GM12878 (cell line): ENCODE measurements at regions not wholly inside any gene's neighbourhood (a gene's known extent, or its start where the extent isn't known, plus 50 kb on each side); places are given as distances from the start of the nearest gene placed in this dataset.

ENCODE experiments used
- ATAC-seq: fragments of 200-7000 bp; cut with Tn5 transposase; 3 replicates; pipeline ENCODE4 v1.9.1; 2020; ENCODE audit warnings: mild to moderate bottlenecking, moderate library complexity
- BruUV-seq: library from RNA; stranded (reverse); fragments of 400-500 nt; replicated peaks from 2 replicates; lab custom pipeline; 2021; lab: Mats Ljungman, UMichigan
- CTCF ChIA-PET: fragments of 300-600 bp; sonication (Branson Sonifier 250); formaldehyde crosslinking; extraction: SDS; loops from one replicate; lab custom pipeline; 2021; ENCODE audit warnings: inconsistent platforms; lab: Yijun Ruan, JAX
- POLR2A ChIA-PET: fragments of 350-600 bp; formaldehyde crosslinking; extraction: SDS; loops from one replicate; lab custom pipeline; 2021; ENCODE audit warnings: inconsistent platforms; lab: Charles Lee
- RAD21 ChIA-PET: fragments of 300-600 bp; sonication (Branson Sonifier 250); formaldehyde crosslinking; loops from one replicate; lab custom pipeline; 2023; ENCODE audit warnings: antibody characterized with exemption; ENCODE audit not compliant: unreplicated experiment; lab: Charles Lee
- SMC1A ChIA-PET: fragments of 300-600 bp; sonication (Branson Sonifier 250); formaldehyde crosslinking; loops from one replicate; lab custom pipeline; 2023; ENCODE audit not compliant: unreplicated experiment, uncharacterized antibody; lab: Charles Lee
- DNase-seq: peaks from one replicate; pipeline ENCODE4 v3.0.0-alpha.2; 2011; ENCODE audit warnings: low read depth, low spot score
- FAIRE-seq: peaks from 3 replicates; lab custom pipeline; 2011; peaks lifted over from hg19 to GRCh38; lab: Jason Lieb, UNC
- H2AFZ ChIP-seq: 2 replicates; pipeline ENCODE4 v1.6.0; 2011; ENCODE audit warnings: low read depth, low read length, control low read depth; ENCODE audit not compliant: control insufficient read depth
- H3K27ac ChIP-seq: 2 replicates; pipeline ENCODE4 v1.5.1; 2011; ENCODE audit warnings: control low read depth; ENCODE audit not compliant: control insufficient read depth, insufficient read depth
- H3K27me3 ChIP-seq, 2 experiments: replicated peaks in 1 of 2; 2 replicates each; pipeline versions ENCODE4 v1.6.0 to v1.6.1; 2011; ENCODE audit warnings: low read length in 1 of 2; ENCODE audit not compliant: control insufficient read depth in 2 of 2, insufficient read depth in 2 of 2
- H3K36me3 ChIP-seq, 2 experiments: 2 replicates each; pipeline ENCODE4 v1.5.1; 2011; ENCODE audit warnings: low read length in 1 of 2; ENCODE audit not compliant: control insufficient read depth in 2 of 2, insufficient read depth in 2 of 2
- H3K4me1 ChIP-seq: 2 replicates; pipeline ENCODE4 v1.6.1; 2011; ENCODE audit warnings: mild to moderate bottlenecking, low read length, moderate library complexity, mixed read lengths; ENCODE audit not compliant: control insufficient read depth, insufficient read depth
- H3K4me2 ChIP-seq: 2 replicates; pipeline ENCODE4 v1.6.0; 2011; ENCODE audit warnings: control low read depth; ENCODE audit not compliant: control insufficient read depth, insufficient read depth
- H3K4me3 ChIP-seq: fragments of 200-600 bp; sonication (generic); 2 replicates; pipeline ENCODE4 v1.5.1; 2016
- H3K79me2 ChIP-seq: 2 replicates; pipeline ENCODE4 v1.6.0; 2011; ENCODE audit warnings: low read length; ENCODE audit not compliant: control insufficient read depth, insufficient read depth
- H3K9ac ChIP-seq: 2 replicates; pipeline ENCODE4 v1.8.0; 2011; ENCODE audit warnings: low read length, control low read depth, mixed read lengths; ENCODE audit not compliant: control insufficient read depth, insufficient read depth
- H3K9me3 ChIP-seq: replicated peaks from 3 replicates; pipeline ENCODE4 v1.5.1; 2011; ENCODE audit warnings: mild to moderate bottlenecking, low read length; ENCODE audit not compliant: control insufficient read depth, insufficient read depth
- H4K20me1 ChIP-seq: 2 replicates; pipeline ENCODE4 v1.6.0; 2011; ENCODE audit not compliant: control insufficient read depth, insufficient read depth
- GATAD2B ChIP-seq: fragments of 450-650 bp; conservative IDR thresholded peaks from 2 replicates; pipeline ENCODE4 v1.6.1; 2017; ENCODE audit warnings: low read depth, mild to moderate bottlenecking, moderate library complexity
- MEF2A ChIP-seq: IDR thresholded peaks from 2 replicates; pipeline ENCODE4 v1.6.1; 2011; ENCODE audit warnings: low read depth, mild to moderate bottlenecking, low read length, moderate library complexity; ENCODE audit not compliant: insufficient read depth
- MTA3 ChIP-seq: IDR thresholded peaks from 2 replicates; pipeline ENCODE4 v1.6.1; 2012; ENCODE audit warnings: low read length, inconsistent platforms, borderline replicate concordance
- NKRF ChIP-seq: fragments of 450-650 bp; conservative IDR thresholded peaks from 2 replicates; pipeline ENCODE4 v1.6.1; 2017; ENCODE audit warnings: mild to moderate bottlenecking, moderate library complexity
- PBX3 ChIP-seq: IDR thresholded peaks from 2 replicates; pipeline ENCODE4 v1.6.1; 2011; ENCODE audit warnings: mild to moderate bottlenecking, low read depth, low read length, moderate library complexity; ENCODE audit not compliant: insufficient replicate concordance
- RAD51 ChIP-seq: fragments of 450-650 bp; IDR thresholded peaks from 2 replicates; pipeline ENCODE4 v1.6.1; 2016; ENCODE audit warnings: moderate library complexity, mild to moderate bottlenecking, inconsistent platforms
- RELB ChIP-seq: fragments of 450-650 bp; IDR thresholded peaks from 2 replicates; pipeline ENCODE4 v1.6.1; 2017; ENCODE audit warnings: low read depth, mild to moderate bottlenecking, moderate library complexity
- USF1 ChIP-seq: IDR thresholded peaks from 2 replicates; pipeline ENCODE4 v1.6.1; 2011; ENCODE audit warnings: borderline replicate concordance, low read depth, mild to moderate bottlenecking, moderate library complexity, mixed read lengths, low read length; ENCODE audit not compliant: insufficient read depth; ENCODE audit errors: extremely low read length
- ZNF622 ChIP-seq: fragments of 450-650 bp; IDR thresholded peaks from 2 replicates; pipeline ENCODE4 v1.6.1; 2017; ENCODE audit warnings: mild to moderate bottlenecking, inconsistent platforms
- ZSCAN29 ChIP-seq: fragments of 450-650 bp; IDR thresholded peaks from 2 replicates; pipeline ENCODE4 v1.6.1; 2017; ENCODE audit warnings: mild to moderate bottlenecking, moderate library complexity
- WGBS: methylation state at CpG from one replicate; pipeline ENCODE4 v1.1.6; 2016; ENCODE audit warnings: low lambda C conversion rate; ENCODE audit not compliant: insufficient replicate concordance, insufficient coverage; ENCODE audit errors: missing lambda C conversion rate; 5-methylcytosine and 5-hydroxymethylcytosine counted together
- in situ Hi-C: fragments of 300-500 bp; cut with MboI; formaldehyde crosslinking; loops from 9 replicates; pipeline ENCODE4 v1.14.3; 2018; ENCODE audit warnings: mixed read lengths
- intact Hi-C: fragments of 100-400 bp; cut with micrococcal nuclease; formaldehyde crosslinking; loops from one replicate; pipeline ENCODE4 v1.14.2; 2022; ENCODE audit not compliant: unreplicated experiment

- POLR2A ChIA-PET, result no interaction called here
- no TSS peak for BruUV-seq
- WGBS, result 16% methylated on average over 3 of the region's 3 CpGs
Measured at GRCh38 chr5:145511351-145511750, 323.8 kb downstream of the PRELID2 start.

More at GRCh38 chr5:145511351-145511750, 323.8 kb downstream of the PRELID2 start:
- Histone ChIP-seq H3K36me3 (no peaks in the 10 kb centered on the region), H3K9ac (no peak overlapping the region), H3K79me2 (no peaks in the 10 kb centered on the region), H3K4me3 (no peak overlapping the region), H3K27me3 (no peaks in the 10 kb centered on the region), H3K4me2 (no peak overlapping the region), H2AFZ (no peak overlapping the region), H3K4me1 (no peaks in the 10 kb centered on the region), H3K9me3 (no peaks in the 10 kb centered on the region), H3K27ac (no peak overlapping the region), H4K20me1 (no peaks in the 10 kb centered on the region)
- ATAC-seq, result no peak
- in situ Hi-C loops (no loop called here), intact Hi-C loops (no loop called here)
- CTCF ChIA-PET, result no interaction called here
- no peak for FAIRE-seq
- TF ChIP-seq PBX3 (no peak), MEF2A (no peak), RAD51 (no peak), GATAD2B (no peak), RELB (no peak), ZSCAN29 (no peak), ZNF622 (no peak), USF1 (no peak), MTA3 (no peak), NKRF (no peak)
- DNase-seq, result no peak
- RAD21 ChIA-PET, result no interaction called here
- SMC1A ChIA-PET, result interaction anchor here (1.1 kb wide), 1 partner anchor 17 kb away, joined by 3 read pairs; no protein-coding TSS in a partner anchor
